ENCODE measurements at regions not wholly inside any gene's neighbourhood (a gene's known extent, or its start where the extent isn't known, plus 50 kb on each side); places are given as distances from the start of the nearest gene placed in this dataset.

- Histone ChIP-seq H3K4me2 (ENCODE audit: extremely low read depth, insufficient read depth, low read length) (no peak overlapping the region), H3K9ac (ENCODE audit: insufficient read depth, low read length) (no peak overlapping the region), H3K36me3 (ENCODE audit: control insufficient read depth, insufficient read depth, low read length) (no peaks in the 10 kb centered on the region), H3K4me1 (ENCODE audit: control insufficient read depth, extremely low read depth, insufficient read depth, low read length) (no peaks in the 10 kb centered on the region), H3K79me2 (ENCODE audit: control insufficient read depth, insufficient read depth, low read length) (no peaks in the 10 kb centered on the region), H3K9me3 (ENCODE audit: control insufficient read depth, insufficient read depth, low read depth, low read length) (no peaks in the 10 kb centered on the region), H4K20me1 (ENCODE audit: control insufficient read depth, extremely low read depth, insufficient read depth, low read length) (no peaks in the 10 kb centered on the region), H3K27me3 (ENCODE audit: control insufficient read depth, insufficient read depth, low read length) (no peaks in the 10 kb centered on the region), H3K4me3 (replicated peaks in 1 of 4; ENCODE audit: control extremely low read depth in 1 of 4, insufficient read depth in 1 of 4, low read depth in 3 of 4, low read length in 4 of 4) (no peak overlapping the region), H2AFZ (ENCODE audit: low read length) (no peak overlapping the region), H3K27ac (ENCODE audit: insufficient read depth, low read length) (no peak overlapping the region)
- DNase-seq (ENCODE audit: low read depth in 2 of 2), result peak in 1 of 2 donors; percentile 62
- TF ChIP-seq, protein P1, sequence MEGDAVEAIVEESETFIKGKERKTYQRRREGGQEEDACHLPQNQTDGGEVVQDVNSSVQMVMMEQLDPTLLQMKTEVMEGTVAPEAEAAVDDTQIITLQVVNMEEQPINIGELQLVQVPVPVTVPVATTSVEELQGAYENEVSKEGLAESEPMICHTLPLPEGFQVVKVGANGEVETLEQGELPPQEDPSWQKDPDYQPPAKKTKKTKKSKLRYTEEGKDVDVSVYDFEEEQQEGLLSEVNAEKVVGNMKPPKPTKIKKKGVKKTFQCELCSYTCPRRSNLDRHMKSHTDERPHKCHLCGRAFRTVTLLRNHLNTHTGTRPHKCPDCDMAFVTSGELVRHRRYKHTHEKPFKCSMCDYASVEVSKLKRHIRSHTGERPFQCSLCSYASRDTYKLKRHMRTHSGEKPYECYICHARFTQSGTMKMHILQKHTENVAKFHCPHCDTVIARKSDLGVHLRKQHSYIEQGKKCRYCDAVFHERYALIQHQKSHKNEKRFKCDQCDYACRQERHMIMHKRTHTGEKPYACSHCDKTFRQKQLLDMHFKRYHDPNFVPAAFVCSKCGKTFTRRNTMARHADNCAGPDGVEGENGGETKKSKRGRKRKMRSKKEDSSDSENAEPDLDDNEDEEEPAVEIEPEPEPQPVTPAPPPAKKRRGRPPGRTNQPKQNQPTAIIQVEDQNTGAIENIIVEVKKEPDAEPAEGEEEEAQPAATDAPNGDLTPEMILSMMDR (conservative IDR thresholded peaks at IDR 0.05 in 1 of 2, IDR thresholded peaks at IDR 0.05 in 1 of 2; ENCODE audit: low read depth in 1 of 2, low read length in 2 of 2), result no peak
- no peak for TF ChIP-seq EZH2 (IDR thresholded peaks at IDR 0.05; ENCODE audit: low read length, missing control alignments)
Measured at GRCh38 chr10:120727001-120727400, 124.2 kb upstream of the WDR11 start.

DNA sequence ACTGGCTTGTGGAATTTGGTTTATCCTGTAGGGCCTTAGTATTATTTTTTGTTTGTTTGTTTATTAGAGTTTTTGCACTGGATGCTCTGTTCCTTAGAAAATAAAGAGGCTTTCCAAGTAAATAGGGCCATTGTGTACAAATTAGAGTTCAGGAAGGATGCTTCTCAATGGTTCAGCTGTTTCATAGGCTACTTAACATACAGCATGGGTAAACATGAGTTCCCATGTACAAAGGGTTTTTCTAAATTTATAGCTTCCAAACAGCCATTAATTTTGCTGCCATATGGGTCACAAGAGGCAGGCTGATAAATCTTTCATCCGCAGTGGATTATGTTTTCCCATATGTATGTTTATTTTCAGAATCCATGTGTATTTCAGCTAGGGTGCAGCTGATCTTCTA lies 121.6 kb upstream of the WDR11 start:
- Histone ChIP-seq H3K9me3 (ENCODE audit: control insufficient read depth, insufficient read depth, low read depth, low read length) (no peaks in the 10 kb centered on the region), H2AFZ (ENCODE audit: low read length) (no peak overlapping the region), H4K20me1 (ENCODE audit: control insufficient read depth, extremely low read depth, insufficient read depth, low read length) (no peaks in the 10 kb centered on the region), H3K36me3 (ENCODE audit: control insufficient read depth, insufficient read depth, low read length) (no peaks in the 10 kb centered on the region), H3K4me3 (replicated peaks in 1 of 4; ENCODE audit: control extremely low read depth in 1 of 4, insufficient read depth in 1 of 4, low read depth in 3 of 4, low read length in 4 of 4) (no peak overlapping the region), H3K79me2 (ENCODE audit: control insufficient read depth, insufficient read depth, low read length) (no peaks in the 10 kb centered on the region), H3K4me1 (ENCODE audit: control insufficient read depth, extremely low read depth, insufficient read depth, low read length) (no peaks in the 10 kb centered on the region), H3K4me2 (ENCODE audit: extremely low read depth, insufficient read depth, low read length) (no peak overlapping the region), H3K27ac (ENCODE audit: insufficient read depth, low read length) (no peak overlapping the region), H3K27me3 (ENCODE audit: control insufficient read depth, insufficient read depth, low read length) (no peaks in the 10 kb centered on the region), H3K9ac (ENCODE audit: insufficient read depth, low read length) (no peak overlapping the region)
- no peak for DNase-seq (ENCODE audit: low read depth in 2 of 2)
- no peak for TF ChIP-seq EZH2 (IDR thresholded peaks at IDR 0.05; ENCODE audit: low read length, missing control alignments)
- TF ChIP-seq, protein P1 (conservative IDR thresholded peaks at IDR 0.05 in 1 of 2, IDR thresholded peaks at IDR 0.05 in 1 of 2; ENCODE audit: low read depth in 1 of 2, low read length in 2 of 2), result no peak

DNA sequence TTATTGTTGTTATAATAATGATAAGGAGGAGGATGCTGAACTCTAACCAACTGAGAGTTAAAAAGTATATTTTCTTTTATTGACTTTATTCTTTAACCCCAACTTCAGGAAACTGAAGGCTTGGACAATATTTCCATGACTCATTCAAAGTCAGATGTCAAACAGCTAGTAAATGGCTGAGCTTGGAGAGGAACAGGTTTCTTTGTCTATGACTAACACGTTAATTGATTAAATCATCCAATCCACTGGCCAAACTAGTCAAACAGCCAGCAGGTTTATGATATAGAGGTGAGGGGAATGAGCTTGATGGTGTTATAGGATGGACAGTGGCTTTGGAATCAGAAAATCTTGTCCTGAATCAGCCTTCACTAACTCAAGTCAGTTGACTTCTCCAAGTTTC lies 119.1 kb upstream of the WDR11 start:
- Histone ChIP-seq H3K36me3 (ENCODE audit: control insufficient read depth, insufficient read depth, low read length) (no peaks in the 10 kb centered on the region), H3K27me3 (ENCODE audit: control insufficient read depth, insufficient read depth, low read length) (no peaks in the 10 kb centered on the region), H4K20me1 (ENCODE audit: control insufficient read depth, extremely low read depth, insufficient read depth, low read length) (no peaks in the 10 kb centered on the region), H3K9me3 (ENCODE audit: control insufficient read depth, insufficient read depth, low read depth, low read length) (no peaks in the 10 kb centered on the region), H3K4me2 (ENCODE audit: extremely low read depth, insufficient read depth, low read length) (no peak overlapping the region), H3K79me2 (ENCODE audit: control insufficient read depth, insufficient read depth, low read length) (no peaks in the 10 kb centered on the region), H3K4me1 (ENCODE audit: control insufficient read depth, extremely low read depth, insufficient read depth, low read length) (no peaks in the 10 kb centered on the region), H3K4me3 (replicated peaks in 1 of 4; ENCODE audit: control extremely low read depth in 1 of 4, insufficient read depth in 1 of 4, low read depth in 3 of 4, low read length in 4 of 4) (no peak overlapping the region), H3K27ac (ENCODE audit: insufficient read depth, low read length) (no peak overlapping the region), H2AFZ (ENCODE audit: low read length) (no peak overlapping the region), H3K9ac (ENCODE audit: insufficient read depth, low read length) (no peak overlapping the region)
- peak in 1 of 2 donors; percentile 61 for DNase-seq (ENCODE audit: low read depth in 2 of 2)
- no peak for TF ChIP-seq EZH2 (IDR thresholded peaks at IDR 0.05; ENCODE audit: low read length, missing control alignments)
- TF ChIP-seq, protein P1 (conservative IDR thresholded peaks at IDR 0.05 in 1 of 2, IDR thresholded peaks at IDR 0.05 in 1 of 2; ENCODE audit: low read depth in 1 of 2, low read length in 2 of 2), result no peak

Measured in fibroblast of lung (primary cell).